KMS-11 (cell line): ENCODE measurements at regions not wholly inside any gene's neighbourhood (a gene's known extent, or its start where the extent isn't known, plus 50 kb on each side); places are given as distances from the start of the nearest gene placed in this dataset.

Source experiments
- H2AFZ ChIP-seq: fragments of 200-600 bp; sonication (generic); 2 replicates; pipeline ENCODE4 v1.6.1; 2016; ENCODE audit warnings: antibody characterized with exemption, mixed run types, low read depth
- H3K27ac ChIP-seq: fragments of 200-600 bp; sonication (generic); 2 replicates; pipeline ENCODE4 v1.6.1; 2016; ENCODE audit warnings: mild to moderate bottlenecking, mixed run types
- H3K27me3 ChIP-seq: fragments of 200-600 bp; sonication (generic); 2 replicates; pipeline ENCODE4 v1.6.1; 2017; ENCODE audit warnings: mild to moderate bottlenecking, low read depth, mixed run types, moderate library complexity; ENCODE audit not compliant: insufficient read depth
- H3K36me3 ChIP-seq: fragments of 200-600 bp; sonication (generic); 2 replicates; pipeline ENCODE4 v1.6.1; 2017; ENCODE audit warnings: mild to moderate bottlenecking, mixed run types; ENCODE audit not compliant: insufficient read depth
- H3K4me1 ChIP-seq: fragments of 200-600 bp; sonication (generic); 2 replicates; pipeline ENCODE4 v1.6.1; 2016; ENCODE audit warnings: mild to moderate bottlenecking, low read depth, mixed run types; ENCODE audit not compliant: poor library complexity, severe bottlenecking
- H3K4me2 ChIP-seq: fragments of 200-600 bp; sonication (generic); 2 replicates; pipeline ENCODE4 v1.7.0; 2016; ENCODE audit warnings: mild to moderate bottlenecking, mixed run types
- H3K4me3 ChIP-seq: fragments of 200-600 bp; sonication (generic); IDR thresholded peaks from 2 replicates; pipeline ENCODE4 v1.6.1; 2017; ENCODE audit warnings: low read depth, low read length, mixed read lengths; ENCODE audit not compliant: insufficient read depth
- H3K79me2 ChIP-seq: fragments of 200-600 bp; sonication (generic); 2 replicates; pipeline ENCODE4 v1.6.1; 2016; ENCODE audit warnings: low read depth, mixed run types; ENCODE audit not compliant: insufficient read depth
- H3K9ac ChIP-seq: fragments of 200-600 bp; sonication (generic); 2 replicates; pipeline ENCODE4 v1.6.1; 2016; ENCODE audit warnings: mild to moderate bottlenecking, mixed run types
- H4K20me1 ChIP-seq: fragments of 200-600 bp; sonication (generic); 2 replicates; pipeline ENCODE4 v1.6.1; 2016; ENCODE audit warnings: mild to moderate bottlenecking, mixed run types; ENCODE audit not compliant: insufficient read depth
- TF ChIP-seq, protein P1 (sequence below): fragments of 200-600 bp; sonication (generic); conservative IDR thresholded peaks from 2 replicates; pipeline ENCODE4 v1.6.1; 2017; ENCODE audit warnings: low read depth, mild to moderate bottlenecking, antibody characterized with exemption, low read length, moderate library complexity, mixed read lengths

DNA sequence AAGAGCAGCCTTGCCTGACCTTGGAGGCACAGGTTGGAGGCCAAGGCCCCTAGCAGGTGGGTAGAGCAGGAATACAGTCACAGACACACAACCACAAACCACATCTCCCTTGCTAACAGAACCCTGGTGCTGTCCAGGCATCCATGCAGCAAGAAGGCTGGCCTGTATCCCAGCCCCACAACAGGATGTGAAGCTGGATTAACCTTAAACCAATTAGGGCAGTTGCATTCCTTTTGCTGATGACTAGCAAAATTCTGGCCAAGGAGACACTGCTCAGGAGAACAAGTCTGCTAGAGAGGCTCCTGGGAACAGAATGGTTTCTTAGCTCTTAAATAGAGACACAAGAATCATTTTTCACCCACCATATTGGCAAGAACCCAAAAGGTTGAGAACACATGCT lies 97.8 kb downstream of the C5orf15 start:
- TF ChIP-seq, protein P1, sequence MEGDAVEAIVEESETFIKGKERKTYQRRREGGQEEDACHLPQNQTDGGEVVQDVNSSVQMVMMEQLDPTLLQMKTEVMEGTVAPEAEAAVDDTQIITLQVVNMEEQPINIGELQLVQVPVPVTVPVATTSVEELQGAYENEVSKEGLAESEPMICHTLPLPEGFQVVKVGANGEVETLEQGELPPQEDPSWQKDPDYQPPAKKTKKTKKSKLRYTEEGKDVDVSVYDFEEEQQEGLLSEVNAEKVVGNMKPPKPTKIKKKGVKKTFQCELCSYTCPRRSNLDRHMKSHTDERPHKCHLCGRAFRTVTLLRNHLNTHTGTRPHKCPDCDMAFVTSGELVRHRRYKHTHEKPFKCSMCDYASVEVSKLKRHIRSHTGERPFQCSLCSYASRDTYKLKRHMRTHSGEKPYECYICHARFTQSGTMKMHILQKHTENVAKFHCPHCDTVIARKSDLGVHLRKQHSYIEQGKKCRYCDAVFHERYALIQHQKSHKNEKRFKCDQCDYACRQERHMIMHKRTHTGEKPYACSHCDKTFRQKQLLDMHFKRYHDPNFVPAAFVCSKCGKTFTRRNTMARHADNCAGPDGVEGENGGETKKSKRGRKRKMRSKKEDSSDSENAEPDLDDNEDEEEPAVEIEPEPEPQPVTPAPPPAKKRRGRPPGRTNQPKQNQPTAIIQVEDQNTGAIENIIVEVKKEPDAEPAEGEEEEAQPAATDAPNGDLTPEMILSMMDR, result no peak
- no peak overlapping the region for H3K27ac ChIP-seq
- H3K4me1 ChIP-seq, result peaks cover 22% of the 10 kb centered on the region
- no peak overlapping the region for H3K4me3 ChIP-seq
- H3K27me3 ChIP-seq, result no peaks in the 10 kb centered on the region
- no peaks in the 10 kb centered on the region for H3K36me3 ChIP-seq
- H2AFZ ChIP-seq, result no peak overlapping the region
- H4K20me1 ChIP-seq, result no peaks in the 10 kb centered on the region
- no peak overlapping the region for H3K9ac ChIP-seq
- no peaks in the 10 kb centered on the region for H3K79me2 ChIP-seq
- H3K4me2 ChIP-seq, result no peak overlapping the region

DNA sequence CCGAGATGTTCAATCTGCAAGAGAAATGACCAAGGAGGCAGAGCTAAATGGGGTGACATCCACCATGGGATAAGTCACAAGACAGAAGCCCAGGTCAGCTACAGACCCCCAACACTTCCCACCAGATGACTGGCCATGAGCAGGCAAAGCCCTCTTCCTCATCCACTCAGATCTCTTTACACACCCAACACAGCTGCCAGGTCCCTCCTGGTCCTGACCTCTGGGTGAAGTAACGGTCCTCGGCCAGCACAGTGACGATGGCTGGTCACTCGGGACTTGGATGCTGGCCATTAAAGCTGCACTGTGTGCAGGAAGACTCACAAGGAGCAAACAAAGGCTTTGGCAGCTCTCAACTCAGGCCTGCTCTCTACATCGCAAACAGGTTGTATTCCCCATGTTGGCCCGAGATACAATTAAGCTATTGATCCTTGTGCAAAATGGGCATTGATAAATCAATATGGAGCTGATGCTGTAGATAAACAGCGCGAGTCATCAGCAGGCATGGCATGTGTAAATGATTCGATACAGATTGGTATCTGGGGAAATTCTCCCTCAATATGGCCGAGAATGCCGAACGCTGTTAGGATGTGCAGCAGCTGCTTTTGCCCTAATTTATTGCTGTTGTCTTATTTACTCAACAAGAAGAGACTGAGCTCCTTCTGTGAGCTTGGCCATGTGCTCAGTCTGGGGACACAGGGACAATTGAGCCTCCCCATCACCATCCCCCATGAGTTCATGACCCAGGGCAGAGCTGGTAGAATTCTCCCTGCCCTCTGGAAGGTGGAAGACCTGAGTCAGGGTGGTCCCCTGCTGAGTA lies 98.7 kb downstream of the C5orf15 start:
- H3K79me2 ChIP-seq, result no peaks in the 10 kb centered on the region
- no peaks in the 10 kb centered on the region for H4K20me1 ChIP-seq
- H3K4me3 ChIP-seq, result no peak overlapping the region
- no peak overlapping the region for H3K27ac ChIP-seq
- no peak overlapping the region for H2AFZ ChIP-seq
- H3K9ac ChIP-seq, result no peak overlapping the region
- H3K4me1 ChIP-seq, result peaks cover 22% of the 10 kb centered on the region
- no peaks in the 10 kb centered on the region for H3K36me3 ChIP-seq
- no peak overlapping the region for H3K4me2 ChIP-seq
- TF ChIP-seq, protein P1, result peak; percentile 53
- no peaks in the 10 kb centered on the region for H3K27me3 ChIP-seq

DNA sequence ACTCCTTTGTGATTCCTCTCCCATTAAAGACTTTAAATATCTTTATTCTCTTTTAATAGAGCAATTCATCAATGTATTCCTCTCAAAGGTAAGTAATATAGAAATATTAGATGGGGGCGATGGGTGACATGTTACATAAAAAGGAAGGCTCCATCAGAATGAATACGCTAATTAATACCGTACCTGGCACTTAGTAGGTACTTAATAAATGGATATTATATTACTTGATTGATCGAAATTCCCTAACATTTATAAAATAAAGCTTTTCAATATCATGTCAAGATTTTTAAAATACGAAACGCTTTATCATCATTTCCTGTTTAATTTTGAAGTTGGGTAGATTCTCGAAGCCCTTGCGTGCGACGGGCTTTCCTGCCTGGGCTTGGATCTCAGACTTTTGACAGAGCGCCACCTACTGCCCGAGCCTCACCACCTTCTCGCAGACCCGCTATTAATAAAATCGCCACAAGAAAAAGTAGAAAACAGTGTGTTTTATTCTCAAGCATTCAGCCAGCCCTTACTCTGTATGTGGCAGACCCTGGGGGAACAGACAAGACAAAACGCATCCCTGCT lies 99.4 kb downstream of the C5orf15 start:
- no peaks in the 10 kb centered on the region for H3K27me3 ChIP-seq
- TF ChIP-seq, protein P1, result peak; percentile 78
- no peak overlapping the region for H2AFZ ChIP-seq
- no peak overlapping the region for H3K27ac ChIP-seq
- no peak overlapping the region for H3K9ac ChIP-seq
- peaks cover 22% of the 10 kb centered on the region for H3K4me1 ChIP-seq
- no peak overlapping the region for H3K4me2 ChIP-seq
- H4K20me1 ChIP-seq, result no peaks in the 10 kb centered on the region
- no peaks in the 10 kb centered on the region for H3K36me3 ChIP-seq
- no peak overlapping the region for H3K4me3 ChIP-seq
- H3K79me2 ChIP-seq, result no peaks in the 10 kb centered on the region

DNA sequence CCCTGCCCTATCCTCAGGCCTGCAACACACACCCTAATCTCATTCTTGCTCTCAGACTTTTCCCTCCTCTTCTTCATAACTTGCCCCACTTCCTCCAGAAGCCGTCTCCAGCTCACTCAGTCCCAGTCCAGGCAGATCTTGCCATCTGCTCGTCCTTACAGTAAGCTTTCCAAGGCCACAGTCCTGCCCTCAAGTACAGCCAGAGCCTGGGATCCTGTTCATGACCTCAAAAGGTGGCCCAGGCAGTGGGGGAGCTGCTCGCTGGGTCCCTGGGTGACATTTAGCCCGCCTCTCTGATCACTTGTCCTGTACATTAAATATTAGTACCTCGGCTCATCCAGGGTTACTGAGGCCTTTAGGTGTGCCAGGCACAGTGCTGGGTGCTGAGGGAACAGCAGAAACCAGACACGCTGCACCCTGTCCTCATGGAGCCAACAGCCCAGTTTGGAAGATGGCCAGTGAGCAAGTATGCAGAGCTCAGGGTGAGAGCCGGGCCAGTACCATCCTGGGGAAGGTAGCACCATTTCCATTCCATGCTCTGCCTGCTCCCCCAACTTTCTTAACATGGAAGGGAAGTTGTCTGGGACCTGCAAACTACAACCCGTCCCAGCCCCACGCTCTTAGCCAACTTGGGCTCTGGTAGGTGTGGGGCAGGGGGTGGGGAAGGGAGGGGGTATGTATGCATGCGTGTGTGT lies 100.4 kb downstream of the C5orf15 start:
- H3K4me1 ChIP-seq, result peaks cover 22% of the 10 kb centered on the region
- no peak overlapping the region for H3K27ac ChIP-seq
- H3K9ac ChIP-seq, result no peak overlapping the region
- H3K4me2 ChIP-seq, result no peak overlapping the region
- no peak overlapping the region for H3K4me3 ChIP-seq
- TF ChIP-seq, protein P1, result no peak
- H3K36me3 ChIP-seq, result no peaks in the 10 kb centered on the region
- H3K79me2 ChIP-seq, result no peaks in the 10 kb centered on the region
- no peaks in the 10 kb centered on the region for H3K27me3 ChIP-seq
- H4K20me1 ChIP-seq, result no peaks in the 10 kb centered on the region
- H2AFZ ChIP-seq, result no peak overlapping the region
